Hypothalamus (tissue), 51 donors: ENCODE measurements at regions not wholly inside any gene's neighbourhood (a gene's known extent, or its start where the extent isn't known, plus 50 kb on each side); places are given as distances from the start of the nearest gene placed in this dataset.

ENCODE experiments used
- DNase-seq, 51 donors: peaks; one replicate each; lab custom pipeline; 2025; lab: John Stamatoyannopoulos, UW

GRCh38 chr5:129821477-129822131 is 73.7 kb downstream of the MINAR2 start:
- no peak for DNase-seq

- no peak for DNase-seq
Measured at GRCh38 chr5:129830288-129830687, 74.0 kb upstream of the CHSY3 start.

GRCh38 chr5:129836321-129836720 is 67.9 kb upstream of the CHSY3 start:
- no peak for DNase-seq

- no peak for DNase-seq
Measured at GRCh38 chr5:129844764-129845163, 59.5 kb upstream of the CHSY3 start.

- DNase-seq = peak in 50 of 51 donors; percentile 0 to 88 (median 49)
Measured at GRCh38 chr5:129852747-129853352, 51.4 kb upstream of the CHSY3 start.

- peak in 1 of 51 donors; percentile 0 for DNase-seq
Measured at GRCh38 chr5:129853588-129853987, 50.7 kb upstream of the CHSY3 start.
